HepG2 (cell line): ENCODE measurements at regions not wholly inside any gene's neighbourhood (a gene's known extent, or its start where the extent isn't known, plus 50 kb on each side); places are given as distances from the start of the nearest gene placed in this dataset.

ENCODE experiments used
- ATAC-seq: fragments of 200-7000 bp; cut with Tn5 transposase; 3 replicates; pipeline ENCODE4 v1.9.1; 2020; ENCODE audit warnings: mild to moderate bottlenecking, moderate library complexity
- BruUV-seq: library from RNA; stranded (reverse); fragments of 400-500 nt; replicated peaks from 2 replicates; lab custom pipeline; 2021; lab: Mats Ljungman, UMichigan
- CTCF ChIA-PET: fragments of 300-600 bp; formaldehyde crosslinking; extraction: SDS; loops from one replicate; lab custom pipeline; 2021; ENCODE audit warnings: low total read pairs, inconsistent platforms, low intra/inter-chr PET ratio; lab: Yijun Ruan, JAX
- POLR2A ChIA-PET: fragments of 350-600 bp; sonication (Branson Sonifier 250); formaldehyde crosslinking; loops from one replicate; lab custom pipeline; 2020; ENCODE audit warnings: antibody characterized with exemption, inconsistent platforms; lab: Yijun Ruan, JAX
- DNase-seq: peaks from one replicate; pipeline ENCODE4 v3.0.0-alpha.2; 2015; ENCODE audit warnings: low spot score
- FAIRE-seq: peaks from 3 replicates; lab custom pipeline; 2011; peaks lifted over from hg19 to GRCh38; lab: Jason Lieb, UNC
- H2AFZ ChIP-seq: one replicate; pipeline ENCODE4 v1.6.1; 2011; ENCODE audit warnings: low read length, inconsistent platforms
- H3K27ac ChIP-seq: fragments of 300-600 bp; 3 replicates; pipeline ENCODE4 v1.8.0; 2011; ENCODE audit warnings: mixed run types, mild to moderate bottlenecking, mixed read lengths, low read length, inconsistent platforms; ENCODE audit not compliant: insufficient read depth; ENCODE audit errors: extremely low read length
- H3K27me3 ChIP-seq, 2 experiments: fragments of 200-600 bp in 1 of 2; 2 replicates in 1 of 2; 3 replicates in 1 of 2; pipeline versions ENCODE4 v1.6.0 to v1.8.0; 2011; ENCODE audit warnings: low read length in 2 of 2, mild to moderate bottlenecking in 2 of 2, moderate library complexity in 2 of 2, inconsistent platforms in 1 of 2; ENCODE audit not compliant: insufficient read depth in 2 of 2, control insufficient read depth in 1 of 2
- H3K36me3 ChIP-seq, 2 experiments: fragments of 200-600 bp in 1 of 2; replicated peaks in 1 of 2; 2 replicates in 1 of 2; 3 replicates in 1 of 2; pipeline versions ENCODE4 v1.5.1 to v1.8.0; 2011; ENCODE audit warnings: low read length in 2 of 2, inconsistent platforms in 1 of 2; ENCODE audit not compliant: insufficient read depth in 2 of 2, control insufficient read depth in 1 of 2
- H3K4me1 ChIP-seq: 2 replicates; pipeline ENCODE4 v1.5.1; 2012; ENCODE audit warnings: low read length, inconsistent platforms; ENCODE audit not compliant: insufficient read depth
- H3K4me2 ChIP-seq: 2 replicates; pipeline ENCODE4 v1.6.0; 2011; ENCODE audit warnings: low read depth, low read length, inconsistent platforms
- H3K4me3 ChIP-seq, 3 experiments: fragments of 200-600 bp in 1 of 3; sonication (generic), shearing (Covaris generic) in 1 of 3; replicated peaks in 1 of 3; 2 replicates each; pipeline ENCODE4 v1.5.1; 2011 to 2016; ENCODE audit warnings: low read length in 3 of 3, inconsistent platforms in 2 of 3, low read depth in 2 of 3, mild to moderate bottlenecking in 2 of 3, control low read depth in 1 of 3, mixed read lengths in 1 of 3; ENCODE audit not compliant: insufficient read depth in 1 of 3
- H3K79me2 ChIP-seq: one replicate; pipeline ENCODE4 v1.6.1; 2011; ENCODE audit warnings: low read length, inconsistent platforms; ENCODE audit not compliant: insufficient read depth
- H3K9ac ChIP-seq: 2 replicates; pipeline ENCODE4 v1.6.0; 2011; ENCODE audit warnings: mild to moderate bottlenecking, low read depth, low read length, inconsistent platforms; ENCODE audit not compliant: insufficient read depth
- H3K9me3 ChIP-seq: 2 replicates; pipeline ENCODE4 v1.5.1; 2012; ENCODE audit warnings: mild to moderate bottlenecking, low read length
- H4K20me1 ChIP-seq: 2 replicates; pipeline ENCODE4 v1.6.0; 2011; ENCODE audit warnings: inconsistent platforms, mild to moderate bottlenecking, low read length, moderate library complexity; ENCODE audit not compliant: insufficient read depth
- FOXJ3 ChIP-seq: sonication (generic); formaldehyde crosslinking; IDR thresholded peaks from 2 replicates; pipeline ENCODE4 v1.4.0; 2020; ENCODE audit warnings: missing genetic modification reagents, mild to moderate bottlenecking, borderline replicate concordance
- IRF9 ChIP-seq: sonication (generic); formaldehyde crosslinking; IDR thresholded peaks from 2 replicates; pipeline ENCODE4 v1.8.0; 2022; ENCODE audit warnings: missing genetic modification reagents, mild to moderate bottlenecking, borderline replicate concordance
- JUNB ChIP-seq: sonication (generic); formaldehyde crosslinking; IDR thresholded peaks from 2 replicates; pipeline ENCODE4 v1.8.0; 2022; ENCODE audit warnings: missing genetic modification reagents, mild to moderate bottlenecking, borderline replicate concordance
- KMT2A ChIP-seq: sonication (generic); formaldehyde crosslinking; IDR thresholded peaks from 2 replicates; pipeline ENCODE4 v1.4.0; 2020; ENCODE audit warnings: missing genetic modification reagents
- PAX8 ChIP-seq: sonication (generic); formaldehyde crosslinking; IDR thresholded peaks from 2 replicates; pipeline ENCODE4 v1.8.0; 2022; ENCODE audit warnings: mild to moderate bottlenecking, missing genetic modification reagents, borderline replicate concordance
- RFX3 ChIP-seq: IDR thresholded peaks from 2 replicates; pipeline ENCODE4 v1.6.1; 2016; ENCODE audit warnings: missing biosample characterization, missing genetic modification reagents
- TFAP4 ChIP-seq: sonication (generic); IDR thresholded peaks from 2 replicates; pipeline ENCODE4 v1.6.1; 2016; ENCODE audit warnings: low read depth, borderline replicate concordance
- ZBTB46 ChIP-seq: sonication (generic); formaldehyde crosslinking; IDR thresholded peaks from 2 replicates; pipeline ENCODE4 v1.4.0; 2020; ENCODE audit warnings: mild to moderate bottlenecking, missing genetic modification reagents, borderline replicate concordance
- ZKSCAN8 ChIP-seq: IDR thresholded peaks from 2 replicates; pipeline ENCODE4 v1.6.1; 2016; ENCODE audit warnings: borderline replicate concordance, missing genetic modification reagents, missing compliant biosample characterization
- ZNF10 ChIP-seq: sonication (generic); formaldehyde crosslinking; IDR thresholded peaks from 2 replicates; pipeline ENCODE4 v1.4.0; 2020; ENCODE audit warnings: mild to moderate bottlenecking, low read depth, missing genetic modification reagents, borderline replicate concordance
- ZNF512 ChIP-seq: sonication (generic); formaldehyde crosslinking; IDR thresholded peaks from 2 replicates; pipeline ENCODE4 v1.4.0; 2020; ENCODE audit warnings: mild to moderate bottlenecking, missing genetic modification reagents
- ZZZ3 ChIP-seq: sonication (generic); formaldehyde crosslinking; IDR thresholded peaks from 2 replicates; pipeline ENCODE4 v1.4.0; 2020; ENCODE audit warnings: missing genetic modification reagents, mild to moderate bottlenecking, borderline replicate concordance
- WGBS: methylation state at CpG from one replicate; pipeline ENCODE4 v1.1.6; 2017; ENCODE audit warnings: low lambda C conversion rate; 5-methylcytosine and 5-hydroxymethylcytosine counted together
- in situ Hi-C: cut with HindIII; loops from 2 replicates; pipeline ENCODE4 v1.10.0; 2017; ENCODE audit warnings: low pct_unique_long_range_greater_than_20kb; ENCODE audit not compliant: extremely low pct_ligation_motif_present
- intact Hi-C: fragments of 100-400 bp; cut with micrococcal nuclease; formaldehyde crosslinking; loops from one replicate; pipeline ENCODE4 v1.10.0; 2022; ENCODE audit not compliant: unreplicated experiment

GRCh38 chr2:12124790-12125189, 378.4 kb downstream of the LPIN1 start:
- Histone ChIP-seq H3K4me1 (no peaks in the 10 kb centered on the region), H4K20me1 (no peaks in the 10 kb centered on the region), H3K79me2 (no peaks in the 10 kb centered on the region), H3K9me3 (no peaks in the 10 kb centered on the region), H3K4me2 (no peak overlapping the region), H3K27ac (no peak overlapping the region), H3K27me3 (no peaks in the 10 kb centered on the region; a peak in 1 of 5 replicates), H2AFZ (no peak overlapping the region), H3K36me3 (no peaks in the 10 kb centered on the region), H3K4me3 (no peak overlapping the region), H3K9ac (no peak overlapping the region)
- ChIA-PET CTCF (no interaction called here), POLR2A (no interaction called here)
- no TSS peak for BruUV-seq
- FAIRE-seq (no peak), DNase-seq (no peak), ATAC-seq (no peak)
- TF ChIP-seq IRF9 (CRISPR knock-in tag) (no peak), JUNB (CRISPR knock-in tag) (no peak), RFX3 (CRISPR knock-in tag) (no peak), PAX8 (CRISPR knock-in tag) (no peak), ZKSCAN8 (CRISPR knock-in tag) (no peak)
- 16% methylated on average over 1 of the region's 1 CpG for WGBS
- in situ Hi-C loops: no loop called here
- intact Hi-C loops: no loop called here

GRCh38 chr2:12126318-12126717, 379.9 kb downstream of the LPIN1 start:
- Histone ChIP-seq H3K9me3 (no peaks in the 10 kb centered on the region), H4K20me1 (no peaks in the 10 kb centered on the region), H3K27me3 (no peaks in the 10 kb centered on the region; a peak in 1 of 5 replicates), H3K9ac (no peak overlapping the region), H3K4me3 (no peak overlapping the region), H3K4me2 (no peak overlapping the region), H3K27ac (no peak overlapping the region), H3K36me3 (no peaks in the 10 kb centered on the region), H3K79me2 (no peaks in the 10 kb centered on the region), H2AFZ (no peak overlapping the region)
- 4% methylated on average over 3 of the region's 3 CpGs for WGBS
- FAIRE-seq: no peak
- ChIA-PET POLR2A (no interaction called here), CTCF (no interaction called here)
- no peak for ATAC-seq
- BruUV-seq: no TSS peak
- intact Hi-C loops (no loop called here), in situ Hi-C loops (no loop called here)
- TF ChIP-seq KMT2A (CRISPR knock-in tag) (no peak), ZNF10 (no peak), ZZZ3 (CRISPR knock-in tag) (no peak), FOXJ3 (no peak), ZNF512 (no peak), ZBTB46 (CRISPR knock-in tag) (no peak), TFAP4 (no peak)
- TF ChIP-seq, all 625 proteins: peak for 0
- H3K4me1 ChIP-seq: no peaks in the 10 kb centered on the region
- DNase-seq: no peak
